Heart left ventricle (tissue), 16 donors: ENCODE measurements at regions not wholly inside any gene's neighbourhood (a gene's known extent, or its start where the extent isn't known, plus 50 kb on each side); places are given as distances from the start of the nearest gene placed in this dataset.
"Not testable (repeated sequence)": the region's sequence is repeated elsewhere in the genome, so short reads cannot be mapped to it uniquely, and the experiment has no call there.

ENCODE experiments used
- ATAC-seq, 4 donors: fragments of 200-7000 bp; cut with Tn5 transposase; one replicate each; pipeline ENCODE4 v1.9.1; 2020 to 2022; ENCODE audit warnings: moderate library complexity in 4 of 4, mild to moderate bottlenecking in 3 of 4, moderate number of reproducible peaks in 1 of 4
- DNase-seq, 5 donors: peaks; one replicate each; pipeline ENCODE4 v3.0.0-alpha.2; 2020
- H3K27ac ChIP-seq, 12 donors: fragments of 200-600 bp; sonication (generic) in 4 of 12; one replicate each; pipeline versions ENCODE4 v1.5.0 to v1.8.0; 2016 to 2022; ENCODE audit warnings: mild to moderate bottlenecking in 2 of 12
- H3K27me3 ChIP-seq, 9 donors: fragments of 200-600 bp; sonication (generic) in 2 of 9; one replicate each; pipeline versions ENCODE4 v1.5.1 to v1.8.0; 2016 to 2022; ENCODE audit warnings: mild to moderate bottlenecking in 3 of 9
- H3K36me3 ChIP-seq, 9 donors: fragments of 200-600 bp; sonication (generic) in 2 of 9; one replicate each; pipeline versions ENCODE4 v1.5.0 to v1.8.0; 2018 to 2022; ENCODE audit warnings: mild to moderate bottlenecking in 2 of 9
- H3K4me1 ChIP-seq, 12 donors: fragments of 200-600 bp; sonication (generic) in 4 of 12; one replicate each; pipeline versions ENCODE4 v1.5.0 to v1.8.0; 2016 to 2022; ENCODE audit warnings: mild to moderate bottlenecking in 3 of 12
- H3K4me3 ChIP-seq, 12 donors: fragments of 200-600 bp; sonication (generic) in 4 of 12; one replicate each; pipeline versions ENCODE4 v1.5.0 to v1.8.0; 2017 to 2022; ENCODE audit warnings: mild to moderate bottlenecking in 9 of 12, moderate library complexity in 4 of 12
- H3K9me3 ChIP-seq, 12 donors: fragments of 200-600 bp; sonication (generic) in 4 of 12; one replicate each; pipeline versions ENCODE4 v1.5.0 to v1.8.0; 2016 to 2022; ENCODE audit warnings: mild to moderate bottlenecking in 1 of 12
- CTCF ChIP-seq, 12 donors: fragments of 200-600 bp; sonication (generic) in 4 of 12; IDR thresholded peaks; one replicate each; pipeline versions ENCODE4 v1.5.0 to v1.8.0; 2018 to 2022; ENCODE audit warnings: antibody characterized with exemption in 12 of 12, mild to moderate bottlenecking in 5 of 12
- POLR2A ChIP-seq, 2 donors: fragments of 450-650 bp; IDR thresholded peaks; one replicate each; pipeline ENCODE4 v1.6.1; 2017; ENCODE audit warnings: antibody characterized with exemption in 2 of 2, mild to moderate bottlenecking in 2 of 2, moderate library complexity in 2 of 2
- WGBS, 4 donors: extraction: QIAGEN DNeasy Blood & Tissue Kit in 2 of 4; methylation state at CpG; one replicate each; pipeline versions ENCODE4 v1.1.5 to v1.1.7; 2013 to 2018; 5-methylcytosine and 5-hydroxymethylcytosine counted together
- intact Hi-C, 10 donors: fragments of 100-400 bp; cut with DNase I; formaldehyde crosslinking; loops; one replicate each; pipeline versions ENCODE4 v1.11.1 to v1.14.2; 2022
- donor health status: ischemic (EF 13 %, LVEDD 7.1; RV severe dilation, severe dysfunction).
- donor health status: healthy with polysubstance abuse.
- donor health status: DM: no; HTN: yes; CAD: no.
- donor health status: DM: no; HTN: no; CAD: no.
- donor health status: ischemic (EF 25% LVEDD 6.9; RV normal size, moderate dysfunction).
- donor health status: ischemic (EF 25% LVEDD 5.7; RV mildly dilated, moderate dysfunction).
- donor health status: healthy.
- donor health status: DM: yes; HTN: yes; CAD: no.
- donor health status: ischemic (EF 35%, LVEDD 5.7; RV mildly dilated, moderate dysfunction).
- donor health status: nonischemic (EF 11% LVEDD 7.7; RV severe dilation, severe dysfunction).
- donor health status: DM: yes; HTN: yes; CAD: no.
- donor health status: PGD.
- donor health status: ischemic (EF 29% LVEDD 5.4; RV normal size, mild dysfunction).
- donor health status: nonischemic (EF 23%, LVEDD 6.1; RV moderate dilation, normal function).

- Histone ChIP-seq H3K27me3 (no peaks in the 10 kb centered on the region), H3K9me3 (no peaks in the 10 kb centered on the region), H3K27ac (no peak overlapping the region), H3K4me1 (no peaks in the 10 kb centered on the region), H3K4me3 (no peak overlapping the region), H3K36me3 (no peaks in the 10 kb centered on the region)
- WGBS, 4 donors = 60 to 70% (median 68%) methylated on average over 18 of the region's 18 CpGs
- intact Hi-C loops = no loop called here
- DNase-seq = no peak
- TF ChIP-seq CTCF (IDR thresholded peaks at IDR 0.05) = no peak
- TF ChIP-seq POLR2A (IDR thresholded peaks at IDR 0.05) = no peak
- ATAC-seq = no peak
These were observed 246.2 kb downstream of the ASMT start for GRCh38 chrX:1860936-1861594.

GRCh38 chrX:1863995-1864394 is 249.1 kb downstream of the ASMT start:
- H3K36me3 ChIP-seq, ATAC-seq, H3K27me3 ChIP-seq, H3K27ac ChIP-seq, H3K4me3 ChIP-seq, intact Hi-C loops, H3K4me1 ChIP-seq, DNase-seq, H3K9me3 ChIP-seq: not testable (repeated sequence)
- WGBS, 4 donors = 93 to 100% (median 96%) methylated on average over 2 of the region's 2 CpGs

GRCh38 chrX:1870421-1870820 is 255.6 kb downstream of the ASMT start:
- TF ChIP-seq CTCF (IDR thresholded peaks at IDR 0.05) = no peak
- no peak for TF ChIP-seq POLR2A (IDR thresholded peaks at IDR 0.05)
- Histone ChIP-seq H3K36me3 (no peaks in the 10 kb centered on the region), H3K4me3 (no peak overlapping the region), H3K27ac (no peak overlapping the region), H3K27me3 (no peaks in the 10 kb centered on the region), H3K4me1 (no peaks in the 10 kb centered on the region), H3K9me3 (peaks cover 0 to 5% (median 0%) of the 10 kb centered on the region in 12 donors)
- WGBS, 4 donors = 69 to 72% (median 71%) methylated on average over 4 of the region's 4 CpGs
- intact Hi-C loops = no loop called here
- ATAC-seq (no peak), DNase-seq (no peak)

GRCh38 chrX:1871887-1872286 is 257.0 kb downstream of the ASMT start:
- Histone ChIP-seq H3K27me3 (peaks cover 0 to 5% (median 0%) of the 10 kb centered on the region in 9 donors), H3K9me3 (peaks cover 0 to 5% (median 0%) of the 10 kb centered on the region in 12 donors), H3K4me1 (no peaks in the 10 kb centered on the region), H3K36me3 (no peaks in the 10 kb centered on the region), H3K27ac (no peak overlapping the region), H3K4me3 (no peak overlapping the region)
- intact Hi-C loops = no loop called here
- ATAC-seq = no peak
- TF ChIP-seq POLR2A (IDR thresholded peaks at IDR 0.05) = no peak
- TF ChIP-seq CTCF (IDR thresholded peaks at IDR 0.05) = no peak
- 97% methylated on average over 5 of the region's 5 CpGs for WGBS, 4 donors
- no peak for DNase-seq

GRCh38 chrX:1873671-1874070 is 258.8 kb downstream of the ASMT start:
- WGBS, 4 donors = 60 to 80% (median 72%) methylated on average over 1 of the region's 1 CpG
- H3K9me3 ChIP-seq = peaks cover 0 to 5% (median 0%) of the 10 kb centered on the region in 12 donors
- H3K27ac ChIP-seq = no peak overlapping the region
- no peak overlapping the region for H3K4me3 ChIP-seq
- TF ChIP-seq CTCF (IDR thresholded peaks at IDR 0.05) = no peak
- no peak for TF ChIP-seq POLR2A (IDR thresholded peaks at IDR 0.05)
- H3K36me3 ChIP-seq = no peaks in the 10 kb centered on the region
- no peak for ATAC-seq
- DNase-seq = no peak
- no peaks in the 10 kb centered on the region for H3K4me1 ChIP-seq
- H3K27me3 ChIP-seq = peaks cover 0 to 5% (median 0%) of the 10 kb centered on the region in 9 donors
- intact Hi-C loops = no loop called here
